Esophagus squamous epithelium (tissue), 4 donors: ENCODE measurements at regions not wholly inside any gene's neighbourhood (a gene's known extent, or its start where the extent isn't known, plus 50 kb on each side); places are given as distances from the start of the nearest gene placed in this dataset.

Experiments used
- CTCF ChIP-seq, 6 experiments: fragments of 450-650 bp in 4 of 6; fragments of 200-600 bp in 2 of 6; sonication (generic) in 2 of 6; IDR thresholded peaks; one replicate each; pipeline ENCODE4 v1.5.1; 2016 to 2019; ENCODE audit warnings: antibody characterized with exemption in 6 of 6, mild to moderate bottlenecking in 4 of 6, moderate library complexity in 4 of 6
- POLR2A ChIP-seq, 4 donors: fragments of 450-650 bp; IDR thresholded peaks; one replicate each; pipeline ENCODE4 v1.6.1; 2017; ENCODE audit warnings: antibody characterized with exemption in 4 of 4, mild to moderate bottlenecking in 4 of 4, moderate library complexity in 3 of 4

GRCh38 chr5:26343801-26344325 lies 694.5 kb downstream of the CDH9 start:
- TF ChIP-seq CTCF (IDR thresholded peaks at IDR 0.05) (no peak), POLR2A (IDR thresholded peaks at IDR 0.05) (no peak)
